BE2C (cell line): ENCODE measurements at regions not wholly inside any gene's neighbourhood (a gene's known extent, or its start where the extent isn't known, plus 50 kb on each side); places are given as distances from the start of the nearest gene placed in this dataset.
"Not testable (repeated sequence)": the region's sequence is repeated elsewhere in the genome, so short reads cannot be mapped to it uniquely, and the experiment has no call there.

ENCODE experiments used
- DNase-seq: peaks from one replicate; pipeline ENCODE4 v3.0.0-alpha.2; 2020
- H3K27me3 ChIP-seq: fragments of 250-450 bp; sonication (Bioruptor Pico); 2 replicates; pipeline ENCODE4 v1.5.1; 2020; ENCODE audit warnings: mild to moderate bottlenecking
- H3K36me3 ChIP-seq: fragments of 250-450 bp; sonication (Bioruptor Pico); 2 replicates; pipeline ENCODE4 v1.5.1; 2020; ENCODE audit warnings: mild to moderate bottlenecking
- H3K4me1 ChIP-seq: fragments of 250-450 bp; sonication (Bioruptor Pico); 2 replicates; pipeline ENCODE4 v1.5.1; 2020
- H3K4me3 ChIP-seq: 2 replicates; pipeline ENCODE4 v1.5.1; 2011; ENCODE audit warnings: low read depth, low read length
- H3K9me3 ChIP-seq: fragments of 250-450 bp; sonication (Bioruptor Pico); 2 replicates; pipeline ENCODE4 v1.5.1; 2020
- CTCF ChIP-seq: IDR thresholded peaks from 2 replicates; pipeline ENCODE4 v1.5.1; 2012; ENCODE audit warnings: mild to moderate bottlenecking, low read depth, low read length

- DNase-seq: no peak
- Histone ChIP-seq H3K9me3 (no peaks in the 10 kb centered on the region), H3K4me3 (no peak overlapping the region), H3K4me1 (no peaks in the 10 kb centered on the region; the same call in none of the 2 replicates), H3K36me3 (no peaks in the 10 kb centered on the region), H3K27me3 (no peaks in the 10 kb centered on the region)
- TF ChIP-seq CTCF: no peak
Observed at GRCh38 chr13:90719461-90719860, 628.0 kb upstream of the MIR17HG start.

GRCh38 chr13:90721937-90722336 is 625.5 kb upstream of the MIR17HG start:
- Histone ChIP-seq H3K36me3 (no peaks in the 10 kb centered on the region), H3K9me3 (no peaks in the 10 kb centered on the region), H3K27me3 (no peaks in the 10 kb centered on the region), H3K4me3 (no peak overlapping the region), H3K4me1 (no peaks in the 10 kb centered on the region; the same call in none of the 2 replicates)
- TF ChIP-seq CTCF: no peak
- no peak for DNase-seq

GRCh38 chr13:90723381-90723780 is 624.1 kb upstream of the MIR17HG start:
- H3K36me3 ChIP-seq: no peaks in the 10 kb centered on the region
- no peak for TF ChIP-seq CTCF
- no peaks in the 10 kb centered on the region for H3K27me3 ChIP-seq
- no peak for DNase-seq
- no peaks in the 10 kb centered on the region for H3K9me3 ChIP-seq
- no peak overlapping the region for H3K4me3 ChIP-seq
- no peaks in the 10 kb centered on the region; the same call in none of the 2 replicates for H3K4me1 ChIP-seq

- Histone ChIP-seq H3K9me3 (no peaks in the 10 kb centered on the region), H3K27me3 (no peaks in the 10 kb centered on the region), H3K36me3 (no peaks in the 10 kb centered on the region), H3K4me1 (no peaks in the 10 kb centered on the region; the same call in none of the 2 replicates), H3K4me3 (no peak overlapping the region)
- no peak for DNase-seq
- TF ChIP-seq CTCF: no peak
Observed at GRCh38 chr13:90726375-90726774, 621.1 kb upstream of the MIR17HG start.

- peak; percentile 35 for DNase-seq
- no peak overlapping the region for H3K4me3 ChIP-seq
- no peaks in the 10 kb centered on the region for H3K9me3 ChIP-seq
- H3K27me3 ChIP-seq: no peaks in the 10 kb centered on the region
- H3K36me3 ChIP-seq: no peaks in the 10 kb centered on the region
- H3K4me1 ChIP-seq: no peaks in the 10 kb centered on the region
- peak; percentile 61 for TF ChIP-seq CTCF
Observed at GRCh38 chr13:90732049-90732448, 615.4 kb upstream of the MIR17HG start.

GRCh38 chr13:90734497-90734896 is 613.0 kb upstream of the MIR17HG start:
- not testable (repeated sequence) for H3K36me3 ChIP-seq, DNase-seq, H3K9me3 ChIP-seq, H3K4me3 ChIP-seq, H3K4me1 ChIP-seq, H3K27me3 ChIP-seq

- DNase-seq: no peak
- no peak for TF ChIP-seq CTCF
- Histone ChIP-seq H3K27me3 (no peaks in the 10 kb centered on the region), H3K36me3 (no peaks in the 10 kb centered on the region), H3K4me1 (no peaks in the 10 kb centered on the region), H3K9me3 (no peaks in the 10 kb centered on the region), H3K4me3 (no peak overlapping the region)
Observed at GRCh38 chr13:90738881-90739280, 608.6 kb upstream of the MIR17HG start.
